Smooth muscle cell (in vitro differentiated cells): ENCODE measurements at regions not wholly inside any gene's neighbourhood (a gene's known extent, or its start where the extent isn't known, plus 50 kb on each side); places are given as distances from the start of the nearest gene placed in this dataset.

Source experiments
- DNase-seq: peaks from one replicate; lab custom pipeline; 2025; ENCODE audit not compliant: unreplicated experiment; lab: John Stamatoyannopoulos, UW
- H2AFZ ChIP-seq: fragments of 200-600 bp; sonication (generic); 2 replicates; pipeline ENCODE4 v1.6.0; 2016; ENCODE audit warnings: antibody characterized with exemption, low read depth, mild to moderate bottlenecking
- H3F3A ChIP-seq: fragments of 200-600 bp; sonication (generic); 2 replicates; pipeline ENCODE4 v1.6.0; 2017; ENCODE audit warnings: antibody characterized with exemption, low read depth
- H3K27ac ChIP-seq: fragments of 200-600 bp; sonication (generic); 2 replicates; pipeline ENCODE4 v1.5.1; 2016; ENCODE audit warnings: low read depth, mild to moderate bottlenecking
- H3K27me3 ChIP-seq: fragments of 200-600 bp; sonication (generic); 2 replicates; pipeline ENCODE4 v1.6.1; 2016; ENCODE audit warnings: low read depth, mild to moderate bottlenecking
- H3K36me3 ChIP-seq: fragments of 200-600 bp; sonication (generic); 2 replicates; pipeline ENCODE4 v1.5.1; 2016; ENCODE audit warnings: low read depth
- H3K4me1 ChIP-seq: fragments of 200-600 bp; sonication (generic); 2 replicates; pipeline ENCODE4 v1.5.1; 2016; ENCODE audit warnings: low read depth
- H3K4me2 ChIP-seq: fragments of 200-600 bp; sonication (generic); 2 replicates; pipeline ENCODE4 v1.6.0; 2016; ENCODE audit warnings: mild to moderate bottlenecking
- H3K4me3 ChIP-seq: fragments of 200-600 bp; sonication (generic); 2 replicates; pipeline ENCODE4 v1.5.1; 2016; ENCODE audit warnings: mild to moderate bottlenecking
- H3K79me2 ChIP-seq: fragments of 200-600 bp; sonication (generic); 2 replicates; pipeline ENCODE4 v1.6.0; 2016; ENCODE audit warnings: low read depth, mild to moderate bottlenecking
- H3K9ac ChIP-seq: fragments of 200-600 bp; sonication (generic); 2 replicates; pipeline ENCODE4 v1.6.0; 2016; ENCODE audit warnings: low read depth
- H3K9me3 ChIP-seq: fragments of 200-600 bp; sonication (generic); replicated peaks from 2 replicates; pipeline ENCODE4 v1.5.1; 2016; ENCODE audit warnings: low read depth
- H4K20me1 ChIP-seq: fragments of 200-600 bp; sonication (generic); 2 replicates; pipeline ENCODE4 v1.6.0; 2016; ENCODE audit warnings: low read depth
- WGBS: methylation state at CpG from one replicate; pipeline ENCODE4 v1.1.7; 2016; ENCODE audit warnings: low lambda C conversion rate; 5-methylcytosine and 5-hydroxymethylcytosine counted together
- TF ChIP-seq, protein P1 (sequence below): fragments of 200-600 bp; sonication (generic); IDR thresholded peaks from 2 replicates; pipeline ENCODE4 v1.5.1; 2017; ENCODE audit warnings: borderline replicate concordance, mild to moderate bottlenecking, antibody characterized with exemption; ENCODE audit not compliant: insufficient read depth, poor library complexity, severe bottlenecking

DNA sequence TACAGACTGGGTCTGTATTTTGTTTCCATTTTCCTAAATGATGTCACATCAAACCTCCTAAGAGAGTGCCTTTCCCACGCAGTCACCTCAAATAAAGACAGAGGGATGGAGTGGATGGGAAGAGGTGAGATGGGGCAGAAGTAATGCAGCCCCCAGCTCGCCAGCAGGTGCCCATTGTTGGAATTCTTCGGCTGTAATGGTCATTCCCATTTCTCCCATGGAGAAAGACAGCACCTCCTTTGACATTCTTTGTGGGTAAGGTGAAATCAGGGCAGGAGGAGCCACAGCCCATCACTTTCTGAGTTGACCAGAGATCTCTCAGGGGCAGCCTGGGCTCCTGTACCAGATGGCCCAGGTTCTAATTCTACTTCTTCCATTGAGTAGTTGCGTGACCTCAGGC lies 84.4 kb upstream of the NR2F2 start:
- Histone ChIP-seq H3K9ac (no peak overlapping the region), H3K4me1 (no peaks in the 10 kb centered on the region), H3K4me3 (no peak overlapping the region), H4K20me1 (no peaks in the 10 kb centered on the region), H3K27me3 (no peaks in the 10 kb centered on the region), H3K27ac (no peak overlapping the region), H3K36me3 (no peaks in the 10 kb centered on the region), H2AFZ (no peak overlapping the region), H3K9me3 (no peaks in the 10 kb centered on the region), H3K4me2 (no peak overlapping the region), H3F3A (no peaks in the 10 kb centered on the region), H3K79me2 (no peaks in the 10 kb centered on the region)
- TF ChIP-seq, protein P1, sequence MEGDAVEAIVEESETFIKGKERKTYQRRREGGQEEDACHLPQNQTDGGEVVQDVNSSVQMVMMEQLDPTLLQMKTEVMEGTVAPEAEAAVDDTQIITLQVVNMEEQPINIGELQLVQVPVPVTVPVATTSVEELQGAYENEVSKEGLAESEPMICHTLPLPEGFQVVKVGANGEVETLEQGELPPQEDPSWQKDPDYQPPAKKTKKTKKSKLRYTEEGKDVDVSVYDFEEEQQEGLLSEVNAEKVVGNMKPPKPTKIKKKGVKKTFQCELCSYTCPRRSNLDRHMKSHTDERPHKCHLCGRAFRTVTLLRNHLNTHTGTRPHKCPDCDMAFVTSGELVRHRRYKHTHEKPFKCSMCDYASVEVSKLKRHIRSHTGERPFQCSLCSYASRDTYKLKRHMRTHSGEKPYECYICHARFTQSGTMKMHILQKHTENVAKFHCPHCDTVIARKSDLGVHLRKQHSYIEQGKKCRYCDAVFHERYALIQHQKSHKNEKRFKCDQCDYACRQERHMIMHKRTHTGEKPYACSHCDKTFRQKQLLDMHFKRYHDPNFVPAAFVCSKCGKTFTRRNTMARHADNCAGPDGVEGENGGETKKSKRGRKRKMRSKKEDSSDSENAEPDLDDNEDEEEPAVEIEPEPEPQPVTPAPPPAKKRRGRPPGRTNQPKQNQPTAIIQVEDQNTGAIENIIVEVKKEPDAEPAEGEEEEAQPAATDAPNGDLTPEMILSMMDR = no peak
- 93% methylated on average over 4 of the region's 4 CpGs for WGBS
- DNase-seq = no peak

DNA sequence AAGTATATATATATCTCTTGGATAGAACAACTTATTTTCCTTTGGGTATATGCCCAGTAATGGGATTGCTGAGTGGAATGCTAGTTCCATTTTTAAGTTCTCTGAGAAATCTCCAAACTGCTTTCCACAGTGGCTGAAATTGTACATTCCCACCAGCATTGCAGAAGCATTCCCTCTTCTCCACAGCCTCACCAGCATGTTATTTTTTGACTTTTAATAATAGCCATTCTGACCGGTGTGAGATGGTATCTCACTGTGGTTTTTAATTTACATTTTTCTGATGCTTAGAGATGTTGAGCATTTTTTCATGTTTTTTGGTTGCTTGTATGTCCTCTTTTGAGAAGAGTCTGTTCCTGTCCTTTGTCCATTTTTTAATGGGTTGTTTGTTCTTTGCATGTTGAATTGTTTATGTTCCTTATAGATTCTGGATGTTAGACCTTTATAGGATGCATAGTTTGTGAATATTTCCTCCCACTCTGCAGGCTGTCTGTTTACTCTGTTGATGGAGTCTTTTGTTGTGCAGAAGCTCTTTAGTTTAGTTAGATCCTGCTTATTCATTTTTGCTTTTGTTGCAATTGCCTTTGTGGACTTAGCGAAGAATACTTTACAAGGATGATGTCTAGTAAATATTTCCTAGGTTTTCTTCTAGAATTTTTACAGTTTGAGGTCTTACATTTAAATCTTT lies 82.7 kb upstream of the NR2F2 start:
- Histone ChIP-seq H2AFZ (no peak overlapping the region), H3F3A (no peaks in the 10 kb centered on the region), H3K4me2 (no peak overlapping the region), H4K20me1 (no peaks in the 10 kb centered on the region), H3K9me3 (no peaks in the 10 kb centered on the region), H3K27me3 (no peaks in the 10 kb centered on the region), H3K4me1 (no peaks in the 10 kb centered on the region), H3K9ac (no peak overlapping the region), H3K36me3 (no peaks in the 10 kb centered on the region), H3K79me2 (no peaks in the 10 kb centered on the region), H3K27ac (no peak overlapping the region), H3K4me3 (no peak overlapping the region)
- DNase-seq = no peak
- WGBS = 69% methylated on average over 2 of the region's 2 CpGs
- TF ChIP-seq, protein P1 = no peak

DNA sequence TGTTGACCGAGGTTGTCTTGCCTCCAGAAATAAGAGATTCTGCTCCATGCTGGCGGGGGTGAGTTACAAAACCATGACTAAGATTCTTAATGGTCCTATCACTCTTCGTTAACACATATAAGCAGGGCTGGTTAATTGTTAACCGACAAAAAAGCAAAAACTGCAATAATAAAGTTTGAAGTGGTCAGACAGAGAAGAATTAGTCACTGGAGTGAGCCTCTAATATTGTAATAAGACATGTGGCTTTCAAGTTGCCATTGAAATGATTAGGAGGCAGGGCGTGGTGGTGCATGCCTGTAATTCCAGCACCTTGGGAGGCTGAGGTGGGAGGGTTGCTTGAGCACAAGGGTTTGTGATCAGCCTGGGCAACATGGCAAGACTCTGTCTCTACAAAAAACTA lies 78.4 kb upstream of the NR2F2 start:
- Histone ChIP-seq H3F3A (no peaks in the 10 kb centered on the region), H2AFZ (no peak overlapping the region), H4K20me1 (no peaks in the 10 kb centered on the region), H3K27me3 (no peaks in the 10 kb centered on the region), H3K79me2 (no peaks in the 10 kb centered on the region), H3K9ac (no peak overlapping the region), H3K36me3 (no peaks in the 10 kb centered on the region), H3K9me3 (no peaks in the 10 kb centered on the region), H3K4me3 (no peak overlapping the region), H3K27ac (no peak overlapping the region), H3K4me2 (no peak overlapping the region), H3K4me1 (peaks cover 6% of the 10 kb centered on the region)
- TF ChIP-seq, protein P1 = no peak
- DNase-seq = no peak
- 92% methylated on average over 5 of the region's 5 CpGs for WGBS

DNA sequence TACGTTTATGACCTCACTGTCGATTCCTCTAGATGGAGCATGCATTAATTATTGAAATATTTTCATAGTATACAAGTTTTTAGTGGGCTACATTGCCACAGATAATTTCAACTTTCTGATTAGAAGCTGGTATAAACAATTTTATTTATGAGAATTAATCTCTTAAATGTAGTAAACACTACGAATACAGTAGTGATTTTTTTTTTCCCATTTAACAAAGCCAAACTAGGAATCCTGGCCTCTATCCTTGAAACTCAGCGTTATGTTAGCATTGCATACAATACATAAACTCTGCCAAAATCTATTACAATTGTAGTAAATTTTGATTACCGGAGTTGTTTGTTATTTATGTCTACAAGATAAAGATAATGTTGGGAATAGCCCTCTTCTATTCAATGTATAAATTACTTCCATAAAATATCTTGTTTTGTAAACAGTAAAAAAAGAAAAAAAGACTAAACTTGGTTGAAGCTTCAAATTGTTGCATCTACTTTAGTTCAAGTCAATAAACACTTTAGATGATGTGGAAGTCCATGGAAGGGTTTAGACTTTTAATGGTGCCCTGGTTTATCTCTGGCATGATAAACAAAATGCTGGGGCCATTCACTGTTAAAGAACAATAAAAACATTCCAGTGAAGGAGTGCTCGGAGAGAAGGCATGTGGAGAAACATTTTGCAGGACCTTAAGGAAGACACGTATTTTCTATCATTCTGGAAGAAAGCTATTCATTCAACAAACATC lies 77.3 kb upstream of the NR2F2 start:
- WGBS = 69% methylated on average over 7 of the region's 7 CpGs
- Histone ChIP-seq H2AFZ (no peak overlapping the region), H3K79me2 (no peaks in the 10 kb centered on the region), H3K27me3 (no peaks in the 10 kb centered on the region), H3K4me1 (peaks cover 6% of the 10 kb centered on the region), H3K36me3 (no peaks in the 10 kb centered on the region), H3F3A (no peaks in the 10 kb centered on the region), H3K9me3 (no peaks in the 10 kb centered on the region), H4K20me1 (no peaks in the 10 kb centered on the region), H3K4me2 (no peak overlapping the region), H3K9ac (no peak overlapping the region), H3K4me3 (no peak overlapping the region), H3K27ac (no peak overlapping the region)
- no peak for DNase-seq
- TF ChIP-seq, protein P1 = no peak
